Activated CD4-positive, alpha-beta T cell treated with anti-CD3 and anti-CD28 coated beads, Interleukin-2, amount 50 U/mL, for 24 hours (primary cell): ENCODE measurements at regions not wholly inside any gene's neighbourhood (a gene's known extent, or its start where the extent isn't known, plus 50 kb on each side); places are given as distances from the start of the nearest gene placed in this dataset.
"Not testable (repeated sequence)": the region's sequence is repeated elsewhere in the genome, so short reads cannot be mapped to it uniquely, and the experiment has no call there.

Experiments
- DNase-seq, 2 donors: peaks; one replicate each; pipeline ENCODE4 v3.0.0-alpha.2; 2020; ENCODE audit warnings: low read depth in 1 of 2, low spot score in 1 of 2

GRCh38 chr7:89770161-89770560 is 384.1 kb upstream of the STEAP1 start:
- no peak for DNase-seq

- no peak for DNase-seq
Measured at GRCh38 chr7:89771003-89771636, 383.1 kb upstream of the STEAP1 start.

- DNase-seq, result no peak
Measured at GRCh38 chr7:89772276-89772675, 382.0 kb upstream of the STEAP1 start.

- DNase-seq, result no peak
Measured at GRCh38 chr7:89773611-89774010, 380.7 kb upstream of the STEAP1 start.

GRCh38 chr7:89775459-89775858 is 378.8 kb upstream of the STEAP1 start:
- DNase-seq, result no peak

- DNase-seq, result no peak
Measured at GRCh38 chr7:89776980-89777379, 377.3 kb upstream of the STEAP1 start.

- no peak for DNase-seq
Measured at GRCh38 chr7:89777499-89777898, 376.8 kb upstream of the STEAP1 start.

- DNase-seq, result no peak
Measured at GRCh38 chr7:89780291-89780690, 374.0 kb upstream of the STEAP1 start.

- no peak for DNase-seq
Measured at GRCh38 chr7:89796481-89796880, 357.8 kb upstream of the STEAP1 start.

GRCh38 chr7:89797965-89798598 is 356.2 kb upstream of the STEAP1 start:
- DNase-seq, result no peak

- DNase-seq, result no peak
Measured at GRCh38 chr7:89798599-89798996, 355.7 kb upstream of the STEAP1 start.

- no peak for DNase-seq
Measured at GRCh38 chr7:89800761-89801160, 353.5 kb upstream of the STEAP1 start.

- no peak for DNase-seq
Measured at GRCh38 chr7:89809291-89809690, 345.0 kb upstream of the STEAP1 start.

- no peak for DNase-seq
Measured at GRCh38 chr7:89813081-89813480, 341.2 kb upstream of the STEAP1 start.

GRCh38 chr7:89826121-89826520 is 328.1 kb upstream of the STEAP1 start:
- no peak for DNase-seq

- DNase-seq, result no peak
Measured at GRCh38 chr7:89826557-89826956, 327.7 kb upstream of the STEAP1 start.

- no peak for DNase-seq
Measured at GRCh38 chr7:89837515-89837914, 316.8 kb upstream of the STEAP1 start.

- DNase-seq, result no peak
Measured at GRCh38 chr7:89839329-89839728, 314.9 kb upstream of the STEAP1 start.

GRCh38 chr7:89845952-89846351 is 308.3 kb upstream of the STEAP1 start:
- DNase-seq, result no peak

GRCh38 chr7:89849052-89849451 is 305.2 kb upstream of the STEAP1 start:
- no peak for DNase-seq

- DNase-seq, result not testable (repeated sequence)
Measured at GRCh38 chr7:89857053-89857452, 297.2 kb upstream of the STEAP1 start.

GRCh38 chr7:89857767-89858166 is 296.5 kb upstream of the STEAP1 start:
- DNase-seq, result no peak

GRCh38 chr7:89887489-89887888 is 266.8 kb upstream of the STEAP1 start:
- no peak for DNase-seq
